ENCODE measurements at regions not wholly inside any gene's neighbourhood (a gene's known extent, or its start where the extent isn't known, plus 50 kb on each side); places are given as distances from the start of the nearest gene placed in this dataset.

DNA sequence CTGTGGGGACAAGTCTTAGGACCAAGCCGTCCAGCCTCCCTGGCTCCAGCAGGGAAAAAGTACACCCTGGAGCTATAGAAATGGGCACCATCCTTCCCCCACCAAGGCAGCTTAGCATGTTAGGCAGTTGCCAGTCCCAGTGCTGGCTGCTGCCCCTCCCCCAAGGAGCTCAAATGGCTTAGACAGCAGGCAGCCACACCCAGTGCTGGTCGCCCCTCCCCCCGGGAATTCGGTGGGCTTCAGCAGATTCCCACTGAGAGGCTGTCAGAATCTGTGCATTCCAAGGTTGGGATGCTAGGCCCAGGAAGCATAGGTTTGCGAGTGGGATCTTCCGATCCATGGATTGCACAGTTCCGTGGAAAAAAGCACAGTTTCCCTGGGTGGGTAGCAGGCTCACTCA is 105.2 kb upstream of the ITGA1 start:
- DNase-seq (ENCODE audit: low spot score), result no peak

DNA sequence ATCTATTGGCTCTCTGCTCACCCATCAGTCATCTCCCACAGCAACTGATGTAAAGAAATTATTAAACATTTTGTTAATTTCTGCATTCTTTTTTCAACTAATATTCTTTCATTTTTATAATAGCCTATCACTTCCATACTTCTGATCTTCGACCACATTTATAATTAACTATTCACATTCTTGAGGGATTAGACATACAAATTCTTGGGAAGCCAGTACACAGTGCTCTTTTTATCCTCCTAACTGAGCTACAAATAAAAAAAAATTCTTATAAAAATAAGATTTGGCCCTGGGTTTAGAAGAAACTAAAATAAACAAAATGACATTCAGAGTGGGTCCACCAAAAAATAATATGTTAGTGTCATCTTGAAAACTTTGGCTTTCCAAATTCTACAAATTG is 103.7 kb upstream of the ITGA1 start:
- no peak for DNase-seq (ENCODE audit: low spot score)

DNA sequence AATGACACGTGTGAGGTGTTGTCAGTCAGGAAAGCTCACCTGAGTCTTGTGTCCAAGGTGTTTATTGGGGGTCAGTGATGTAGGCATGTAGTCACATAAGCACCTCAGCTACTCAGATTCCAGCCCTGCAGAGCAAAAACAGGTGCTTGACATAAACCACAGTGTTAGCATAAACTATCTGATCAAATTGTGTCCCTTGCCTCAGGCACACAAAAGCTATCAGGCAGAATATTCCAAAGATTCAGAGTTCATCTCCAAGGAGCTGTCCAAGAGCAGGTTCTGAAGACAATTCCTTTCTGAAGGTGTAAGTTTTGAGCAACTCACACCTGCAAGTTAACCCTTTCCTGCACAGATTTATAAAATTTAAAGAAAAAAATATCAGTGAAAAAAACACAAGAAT is 102.2 kb upstream of the ITGA1 start:
- no peak for DNase-seq (ENCODE audit: low spot score)

DNA sequence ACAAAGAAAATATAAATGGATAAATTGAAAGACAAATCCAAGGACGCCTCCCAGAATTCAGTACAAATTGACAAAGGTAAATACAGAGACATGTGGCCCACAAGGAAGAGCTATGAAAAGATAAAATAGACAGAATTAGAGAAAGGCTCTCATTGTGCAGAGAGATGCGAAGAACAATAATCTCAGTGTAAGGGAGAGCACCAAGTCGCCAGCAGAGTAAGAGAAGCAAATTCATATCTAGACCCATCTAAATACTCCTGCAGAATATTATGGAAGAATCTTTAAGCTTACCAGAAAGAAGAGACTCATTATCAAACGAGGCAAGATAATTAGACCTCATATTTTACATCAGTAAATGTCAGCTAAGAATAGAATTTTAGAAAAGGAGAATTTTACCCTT is 101.7 kb upstream of the ITGA1 start:
- no peak for DNase-seq (ENCODE audit: low spot score)

DNA sequence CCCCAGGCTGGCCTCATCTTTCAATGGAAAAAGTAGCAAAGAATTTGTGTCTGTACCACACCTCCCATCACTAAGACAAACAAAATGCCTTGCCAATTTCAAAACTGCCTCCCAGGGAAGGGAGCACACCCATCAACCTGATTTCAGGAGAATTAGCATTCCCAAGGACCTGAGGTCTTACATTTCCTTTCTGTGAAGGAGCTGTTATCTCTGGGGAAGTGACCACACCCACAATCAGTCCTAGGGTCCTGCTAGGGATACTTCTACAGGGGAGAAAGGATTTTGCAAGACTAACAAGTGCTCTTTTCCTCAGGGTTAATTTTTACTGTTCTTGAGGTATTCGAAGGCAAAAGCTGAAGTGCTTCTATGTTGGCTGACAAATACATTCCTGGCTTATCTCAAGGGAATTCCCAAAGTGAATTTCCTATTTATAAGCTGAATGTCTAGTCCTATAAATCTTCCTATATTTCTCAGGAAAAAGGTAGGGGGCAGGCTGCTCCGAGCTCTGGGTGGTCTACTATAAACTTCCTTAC is 97.4 kb upstream of the ITGA1 start:
- no peak for DNase-seq (ENCODE audit: low spot score)

DNA sequence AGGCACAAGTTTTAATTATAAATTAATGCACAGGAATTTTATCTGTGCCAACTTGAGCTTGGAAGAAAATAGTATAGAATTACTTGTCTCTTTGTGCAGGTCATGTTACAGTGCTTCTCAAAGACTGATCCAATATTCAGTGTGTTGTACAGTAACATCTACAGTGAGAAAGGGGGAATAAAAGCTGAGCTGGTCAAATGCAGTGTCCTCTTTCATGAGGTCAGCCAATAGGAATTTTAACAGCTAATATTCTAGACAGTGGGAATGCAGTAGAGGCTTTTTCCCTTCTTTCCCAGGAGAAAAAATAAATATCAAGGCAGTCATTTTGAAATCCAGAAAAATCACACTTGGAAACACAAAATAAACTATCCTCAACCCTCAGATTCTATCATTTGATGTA is 95.7 kb upstream of the ITGA1 start:
- DNase-seq (ENCODE audit: low spot score), result no peak

DNA sequence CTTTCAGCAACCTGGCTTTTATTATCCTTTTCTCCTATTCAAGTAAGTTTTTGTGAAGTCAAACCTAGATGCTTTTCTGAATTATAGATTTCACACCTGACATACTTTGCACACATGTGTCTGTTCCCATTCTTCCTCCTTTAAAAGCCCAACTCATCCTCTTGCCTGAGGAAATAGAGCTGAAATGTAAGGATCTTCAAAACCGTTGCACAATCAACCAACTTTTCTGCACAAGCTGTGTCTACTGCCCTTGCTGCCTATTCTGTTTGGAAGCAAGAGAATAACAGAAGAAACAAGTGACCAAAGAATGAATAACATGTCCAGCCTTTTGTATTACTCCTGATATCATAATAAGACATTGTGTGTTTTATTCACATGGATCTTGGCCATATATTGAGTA is 95.1 kb upstream of the ITGA1 start:
- no peak for DNase-seq (ENCODE audit: low spot score)

DNA sequence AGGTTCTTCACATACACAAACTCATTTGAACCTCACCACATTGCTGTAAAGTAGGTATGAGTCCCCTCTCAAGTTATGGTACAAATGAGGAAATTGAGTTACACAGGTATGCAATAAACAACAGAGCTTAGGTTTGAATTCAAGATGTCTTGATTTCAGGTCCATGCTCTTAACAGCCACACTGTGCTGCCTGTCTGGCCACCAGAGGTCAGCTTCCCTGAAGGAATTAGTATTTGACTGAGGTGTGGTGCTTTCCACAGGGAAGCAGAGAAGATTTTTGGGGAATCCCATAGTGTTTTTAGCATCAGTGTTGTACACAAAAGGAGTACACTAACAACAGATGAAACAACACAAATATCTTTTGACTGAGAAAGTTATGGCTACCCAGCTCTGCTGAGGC is 94.4 kb upstream of the ITGA1 start:
- DNase-seq (ENCODE audit: low spot score), result no peak

DNA sequence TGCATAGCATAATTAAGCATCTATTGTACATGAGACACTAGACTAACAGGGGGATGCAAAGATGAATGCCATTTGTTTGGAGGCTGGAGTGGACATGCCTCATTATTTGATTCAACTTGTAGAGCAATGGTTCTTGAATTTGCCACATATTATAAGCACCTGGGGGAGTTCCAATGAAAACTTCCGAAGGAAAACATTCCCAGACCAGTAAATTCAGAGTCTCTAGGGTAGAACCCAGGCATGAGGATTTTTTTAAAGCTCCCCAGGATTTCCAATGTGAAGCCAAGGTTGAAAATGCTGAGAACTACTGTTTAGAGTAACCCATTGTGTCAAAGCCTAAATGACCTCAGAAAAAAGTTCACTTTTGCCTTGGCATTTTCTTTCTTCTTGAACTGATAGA is 93.9 kb upstream of the ITGA1 start:
- no peak for DNase-seq (ENCODE audit: low spot score)

DNA sequence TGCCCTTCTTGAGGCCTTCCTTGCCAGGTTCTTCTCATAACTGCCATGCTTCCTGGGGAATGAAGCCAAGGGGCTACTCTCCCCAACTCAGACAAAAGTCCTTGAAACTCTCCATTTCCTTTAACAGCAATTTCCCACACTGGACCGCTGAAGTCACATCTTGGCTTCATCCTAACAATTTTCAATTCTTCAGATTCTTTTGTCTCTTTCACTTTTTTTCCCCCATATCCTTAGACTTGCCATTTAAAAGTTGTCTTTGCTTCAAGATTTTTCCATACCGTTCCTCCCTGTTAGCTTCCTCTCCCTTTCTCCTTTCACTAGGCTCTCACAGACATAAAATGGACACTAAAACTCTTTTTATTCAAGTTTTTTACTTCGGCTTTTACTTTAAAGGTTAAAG is 93.1 kb upstream of the ITGA1 start:
- DNase-seq (ENCODE audit: low spot score), result no peak

DNA sequence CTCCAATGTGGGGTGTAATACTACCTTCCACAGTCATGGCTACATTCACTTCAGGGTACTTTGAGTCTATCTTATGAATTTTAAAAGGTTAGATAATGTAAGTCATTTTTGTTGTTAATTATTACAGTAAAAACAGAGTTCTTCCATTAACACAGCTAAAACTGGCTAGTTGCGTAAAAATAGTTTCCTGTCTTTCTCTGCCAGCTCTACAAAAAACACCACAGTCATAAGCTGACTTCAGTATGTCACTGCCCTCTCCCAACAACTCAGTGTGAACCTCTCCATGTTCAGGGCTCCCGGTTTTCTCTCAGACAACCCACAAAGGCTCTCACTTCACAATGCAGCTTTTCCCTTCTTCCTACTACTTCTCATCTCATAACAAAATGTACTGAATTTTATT is 84.8 kb upstream of the ITGA1 start:
- no peak for DNase-seq (ENCODE audit: low spot score)

DNA sequence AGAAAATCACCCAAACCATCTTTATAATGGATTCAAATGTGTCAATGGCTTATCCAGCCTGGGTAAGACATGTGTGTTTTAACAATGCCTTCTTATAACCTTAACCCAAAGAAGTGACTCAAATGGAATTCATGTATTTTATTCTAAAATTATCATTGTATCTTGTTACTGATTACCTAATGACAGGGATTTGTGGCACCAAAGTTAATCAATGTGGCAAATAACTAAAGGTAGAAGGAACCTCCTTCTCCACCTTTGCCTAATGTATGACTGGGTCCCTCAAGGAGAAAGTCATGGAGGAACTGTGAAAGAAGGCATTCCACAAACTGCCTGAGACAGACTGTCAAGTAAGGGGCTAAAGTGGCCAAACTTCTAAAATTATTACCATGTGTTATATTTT is 84.4 kb upstream of the ITGA1 start:
- no peak for DNase-seq (ENCODE audit: low spot score)

DNA sequence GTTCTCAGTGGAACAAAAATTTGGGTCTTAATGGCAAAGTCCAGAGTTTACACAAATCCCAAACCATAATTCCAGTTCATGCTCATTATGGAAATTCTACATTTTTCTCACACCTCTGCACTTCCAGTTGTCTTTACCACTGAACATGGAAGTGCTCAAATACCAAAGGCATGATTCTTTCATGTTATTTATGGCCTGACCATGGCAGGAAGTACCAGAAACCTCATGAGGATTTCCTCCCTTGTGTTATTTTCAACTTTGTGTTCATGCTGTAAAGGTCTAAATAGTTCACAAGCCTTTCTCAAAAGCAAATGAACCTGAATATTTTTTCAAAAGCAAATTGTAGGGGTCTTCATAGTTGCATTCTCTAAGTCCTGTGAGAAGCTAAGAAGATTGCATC is 82.0 kb upstream of the ITGA1 start:
- no peak for DNase-seq (ENCODE audit: low spot score)

DNA sequence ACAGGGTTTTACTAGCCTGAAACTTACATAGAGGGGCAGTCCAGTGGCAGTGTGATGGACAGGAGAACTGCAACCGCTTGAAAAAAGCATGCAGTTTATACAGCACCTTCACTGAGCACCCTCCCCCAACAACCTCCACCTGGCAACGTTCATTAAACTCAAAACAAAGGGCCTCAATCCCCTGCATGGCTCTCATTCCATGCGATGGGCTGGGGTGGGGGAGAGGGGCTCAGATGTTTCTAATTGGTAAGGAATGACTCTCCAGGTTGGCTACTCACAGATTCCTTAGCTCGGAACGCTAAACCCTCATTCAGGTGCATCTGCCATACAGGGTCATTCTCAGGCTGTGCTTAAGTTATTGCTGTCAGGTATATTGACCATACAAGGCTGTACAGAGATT is 80.9 kb upstream of the ITGA1 start:
- DNase-seq (ENCODE audit: low spot score), result no peak

DNA sequence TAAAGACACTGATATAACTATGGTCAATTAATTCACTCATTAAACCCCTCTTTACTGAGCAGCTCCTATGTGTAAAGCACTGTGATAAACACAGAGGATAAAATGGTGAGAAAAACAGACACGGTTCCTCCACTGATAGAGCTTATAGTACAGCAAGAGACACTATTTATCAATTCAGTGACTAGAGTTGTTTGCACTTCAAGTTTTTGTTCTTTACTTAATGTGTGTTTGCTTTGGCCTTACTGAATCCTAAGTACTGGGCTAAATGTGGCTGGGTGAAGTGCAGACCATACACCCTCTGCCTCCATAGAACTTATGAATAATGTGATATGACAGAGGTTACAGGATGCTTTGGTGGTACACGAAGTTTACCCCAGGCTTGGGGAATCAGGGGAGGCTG is 80.1 kb upstream of the ITGA1 start:
- no peak for DNase-seq (ENCODE audit: low spot score)

DNA sequence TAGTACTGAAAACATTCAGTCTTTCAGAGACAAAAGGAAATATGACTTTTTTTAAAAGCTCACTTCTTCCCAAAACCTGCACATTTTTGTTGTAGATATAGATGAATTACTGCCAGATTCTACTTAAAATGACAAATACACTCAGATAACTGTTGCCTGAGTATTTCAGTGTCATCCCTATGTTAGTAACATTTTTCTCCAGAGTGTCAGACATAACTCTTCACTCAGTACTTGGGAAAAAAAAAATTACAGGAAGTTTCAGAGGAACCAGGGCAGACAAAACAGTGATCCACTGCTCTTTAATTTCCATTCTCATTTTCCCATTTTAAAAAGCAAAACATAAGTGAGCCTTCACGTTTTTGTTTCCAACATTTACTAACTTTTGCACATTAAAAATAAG is 79.3 kb upstream of the ITGA1 start:
- no peak for DNase-seq (ENCODE audit: low spot score)

DNA sequence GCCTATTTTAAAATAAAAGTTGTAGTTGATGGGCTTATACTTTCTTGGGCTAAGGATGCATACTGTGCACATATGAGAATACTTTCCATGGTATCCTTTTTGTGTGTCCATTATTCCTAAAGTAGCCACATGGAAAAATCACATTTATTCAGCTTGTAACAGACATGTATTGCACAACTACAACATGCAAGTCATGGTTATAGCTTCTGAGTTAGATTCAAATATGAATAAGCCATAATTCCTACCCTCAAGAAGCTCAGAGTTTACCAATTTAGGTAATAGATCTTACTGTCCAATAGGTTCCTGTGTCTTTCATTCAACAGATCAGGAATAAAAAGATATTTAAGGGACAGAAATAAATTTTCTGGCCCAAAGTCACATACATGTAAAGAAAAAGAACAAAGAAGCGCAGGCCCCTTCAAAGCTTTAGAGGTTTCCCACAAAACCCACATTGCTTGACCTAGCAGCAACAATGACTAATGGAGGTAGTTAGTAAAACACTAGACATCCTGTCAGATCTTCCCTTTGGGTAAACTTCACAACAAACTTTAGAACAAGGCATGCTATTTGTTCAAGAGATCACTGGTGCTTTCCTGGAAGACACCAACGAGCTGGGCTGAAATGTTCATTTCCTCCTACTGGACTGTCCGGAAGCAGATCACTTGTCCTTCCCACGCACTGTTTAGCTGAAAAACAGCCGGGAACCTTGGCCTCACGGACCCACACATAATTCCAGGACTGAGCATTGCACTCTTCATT is 78.4 kb upstream of the ITGA1 start:
- DNase-seq (ENCODE audit: low spot score), result no peak

DNA sequence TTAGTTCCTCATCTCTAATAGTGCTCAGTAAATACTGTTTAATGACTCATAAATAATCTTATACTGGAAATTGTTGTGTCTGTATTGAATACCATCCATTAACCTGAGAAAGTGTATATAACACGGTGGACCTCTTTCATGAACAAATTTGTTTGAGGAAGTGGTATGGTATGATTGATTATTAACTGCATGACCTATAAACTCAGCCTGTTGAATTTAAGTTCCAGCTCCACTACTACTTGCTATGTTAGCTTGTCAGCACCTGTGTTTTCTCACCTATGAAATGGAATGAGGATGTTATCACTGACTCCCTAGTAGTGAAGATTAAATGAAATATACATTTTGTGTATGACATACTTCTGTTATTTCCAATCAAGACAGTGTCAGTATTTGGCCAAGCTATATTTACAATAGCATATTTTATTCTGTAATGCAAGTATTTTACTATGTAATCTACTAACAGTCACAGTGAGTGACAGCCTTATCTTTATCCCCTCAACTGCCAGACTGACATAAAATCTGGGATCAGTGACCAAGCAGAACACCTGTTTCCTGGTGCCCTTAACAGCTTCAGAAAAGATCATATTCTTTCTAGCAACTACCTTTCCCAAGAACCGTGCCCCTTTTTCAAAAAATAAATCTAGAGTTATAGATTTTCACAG is 77.3 kb upstream of the ITGA1 start:
- no peak for DNase-seq (ENCODE audit: low spot score)

DNA sequence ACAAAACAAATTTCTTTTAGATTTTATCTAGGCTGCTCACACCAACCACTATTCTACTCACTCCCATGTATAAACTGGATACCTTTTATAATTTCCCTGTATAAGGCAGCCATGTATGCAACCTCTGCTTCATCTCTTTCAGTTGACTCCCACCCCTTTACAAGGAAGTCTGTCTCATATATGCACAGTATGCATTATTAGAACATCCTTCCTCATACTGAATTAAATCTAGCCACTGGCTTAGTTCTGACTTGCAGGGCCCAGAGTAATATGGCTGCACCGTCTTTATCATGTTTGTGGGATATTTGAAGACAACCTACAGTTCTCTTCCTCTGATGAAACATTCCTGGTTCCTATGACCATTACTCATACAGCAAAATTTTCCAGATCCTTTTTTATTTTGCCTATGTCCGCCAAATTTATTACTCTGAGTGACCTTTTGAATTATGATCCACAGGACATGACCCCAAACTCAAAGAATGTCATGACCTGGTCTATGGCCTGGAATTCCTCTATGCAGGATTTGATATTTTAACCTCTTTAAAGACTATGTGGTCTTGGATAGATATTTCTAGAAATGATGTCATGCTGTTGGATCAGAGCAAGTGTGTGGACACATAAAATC is 76.6 kb upstream of the ITGA1 start:
- no peak for DNase-seq (ENCODE audit: low spot score)

DNA sequence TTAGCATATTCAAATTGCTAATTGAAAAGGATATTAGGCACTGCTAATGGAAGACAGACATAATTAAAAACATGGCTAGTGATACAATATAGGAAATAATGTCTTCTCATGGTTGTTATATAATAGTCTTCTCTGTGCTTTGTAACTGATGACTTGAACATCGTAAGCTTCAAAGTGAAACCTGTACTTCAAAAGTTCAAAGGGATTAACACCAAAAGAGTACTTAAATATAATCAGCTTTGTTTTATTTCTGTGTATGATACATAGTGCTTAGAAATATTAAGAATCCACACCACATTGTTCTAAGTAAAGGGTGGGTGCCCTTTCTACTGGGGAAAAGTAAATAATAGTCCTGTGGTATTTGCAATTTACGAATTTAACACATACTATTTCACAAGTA is 75.4 kb upstream of the ITGA1 start:
- DNase-seq (ENCODE audit: low spot score), result no peak

DNA sequence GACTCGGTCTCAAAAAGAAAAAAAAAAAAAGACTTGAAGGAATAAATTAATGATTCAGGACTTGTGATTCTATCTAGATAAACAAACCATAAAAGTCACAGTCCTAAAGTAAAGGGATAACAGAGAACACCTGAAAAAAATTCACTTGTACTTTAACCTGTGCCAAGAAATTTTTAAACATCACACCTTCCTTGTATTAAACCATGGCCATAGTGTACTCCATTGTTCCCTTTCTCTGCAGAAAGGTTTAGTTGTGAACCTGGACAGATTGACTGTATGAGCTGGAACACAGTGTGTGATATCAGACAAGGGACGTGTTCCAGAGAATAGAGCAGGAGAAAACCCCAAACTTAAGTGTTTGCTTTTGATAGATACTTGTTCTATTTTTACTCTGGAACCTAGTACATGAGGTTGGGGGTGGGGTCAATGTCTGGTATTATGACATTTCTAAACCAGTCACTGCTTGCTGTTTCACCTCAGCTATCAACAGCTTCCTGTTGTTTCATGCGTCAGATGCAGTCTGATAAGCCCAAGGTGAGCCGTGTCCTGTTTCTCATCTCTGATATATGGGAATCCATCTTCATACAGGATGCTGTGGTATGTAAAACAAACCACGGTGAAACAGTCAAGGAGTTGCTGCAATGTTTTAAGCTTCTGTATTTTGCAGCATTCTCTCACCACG is 62.5 kb upstream of the ITGA1 start:
- no peak for DNase-seq (ENCODE audit: low spot score)

DNA sequence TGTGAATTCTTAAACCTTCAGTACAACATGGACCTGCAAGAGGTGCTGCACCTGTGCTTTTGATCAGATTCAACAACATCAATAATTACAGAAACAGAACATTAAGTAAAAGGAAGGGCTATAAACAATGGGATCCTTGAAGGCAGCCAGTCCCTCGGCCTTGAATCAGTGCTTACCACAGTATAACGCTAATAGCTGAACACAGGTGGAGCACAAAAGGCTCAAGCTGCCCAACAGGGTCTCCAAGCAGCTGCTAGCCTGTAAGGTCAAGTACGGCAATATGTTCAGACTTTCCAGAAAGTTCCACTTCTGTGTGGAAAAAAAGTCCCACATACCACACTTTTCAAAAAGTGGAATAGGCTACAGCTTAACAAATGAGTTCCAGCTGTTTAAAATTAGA is 61.9 kb upstream of the ITGA1 start:
- no peak for DNase-seq (ENCODE audit: low spot score)

DNA sequence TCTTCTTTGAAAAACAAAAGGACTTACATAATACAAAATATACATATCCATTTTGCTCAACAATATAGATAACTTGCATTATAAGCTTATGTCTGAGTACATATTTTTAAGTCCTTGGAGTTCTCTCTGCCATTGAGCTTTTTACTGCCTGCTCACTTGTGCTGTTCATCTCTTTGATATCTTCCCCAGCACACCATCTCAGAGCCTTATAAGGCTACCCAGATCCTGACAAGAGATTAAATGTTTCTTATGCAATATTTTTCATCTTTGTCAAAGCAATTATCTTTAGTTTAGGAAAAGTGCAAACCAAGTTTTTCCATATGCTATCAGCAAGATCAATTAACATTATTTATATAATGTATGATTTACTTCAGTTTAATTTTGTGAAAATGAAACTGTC is 60.7 kb upstream of the ITGA1 start:
- DNase-seq (ENCODE audit: low spot score), result no peak

All from hematopoietic multipotent progenitor cell treated with erythropoietin and hydrocortisone succinate and interleukin-3 and kit ligand, for 17 days (in vitro differentiated cells).